Keratinocyte (primary cell): ENCODE measurements at regions not wholly inside any gene's neighbourhood (a gene's known extent, or its start where the extent isn't known, plus 50 kb on each side); places are given as distances from the start of the nearest gene placed in this dataset.

ENCODE experiments used
- EZH2 ChIP-seq: IDR thresholded peaks from one replicate; pipeline ENCODE4 v1.6.1; 2012; ENCODE audit warnings: inconsistent platforms, mild to moderate bottlenecking, low read length, moderate library complexity
- TF ChIP-seq, protein P1 (sequence below), 3 experiments: IDR thresholded peaks in 1 of 3; conservative IDR thresholded peaks in 1 of 3; optimal IDR thresholded peaks in 1 of 3; 2 replicates in 2 of 3; 3 replicates in 1 of 3; pipeline versions ENCODE3 to v1.5.1; 2011; ENCODE audit warnings: low read length in 3 of 3, mild to moderate bottlenecking in 3 of 3, moderate library complexity in 2 of 3, control low read depth in 1 of 3, inconsistent platforms in 1 of 3; ENCODE audit not compliant: insufficient read depth in 2 of 3; ENCODE audit errors: extremely low read depth in 1 of 3

DNA sequence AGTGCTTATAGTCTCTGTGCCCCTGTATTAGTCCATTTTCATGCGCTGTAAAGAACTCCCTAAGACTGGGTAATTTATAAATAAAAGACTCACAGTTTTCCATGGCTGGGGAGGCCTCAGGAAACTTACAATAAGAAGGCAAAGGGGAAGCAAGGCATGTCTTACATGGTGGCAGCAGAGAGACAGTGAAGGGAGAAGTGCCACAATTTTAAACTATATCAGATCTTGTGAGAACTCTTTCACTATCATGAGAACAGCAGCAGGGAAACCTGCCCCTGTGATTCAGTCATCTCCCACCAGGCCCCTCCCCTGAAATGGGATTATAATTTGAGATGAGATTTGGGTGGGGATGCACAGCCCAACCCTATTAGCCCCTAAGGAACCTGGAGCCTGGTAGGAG, 243.2 kb downstream of the EDEM1 start:
- TF ChIP-seq, protein P1, sequence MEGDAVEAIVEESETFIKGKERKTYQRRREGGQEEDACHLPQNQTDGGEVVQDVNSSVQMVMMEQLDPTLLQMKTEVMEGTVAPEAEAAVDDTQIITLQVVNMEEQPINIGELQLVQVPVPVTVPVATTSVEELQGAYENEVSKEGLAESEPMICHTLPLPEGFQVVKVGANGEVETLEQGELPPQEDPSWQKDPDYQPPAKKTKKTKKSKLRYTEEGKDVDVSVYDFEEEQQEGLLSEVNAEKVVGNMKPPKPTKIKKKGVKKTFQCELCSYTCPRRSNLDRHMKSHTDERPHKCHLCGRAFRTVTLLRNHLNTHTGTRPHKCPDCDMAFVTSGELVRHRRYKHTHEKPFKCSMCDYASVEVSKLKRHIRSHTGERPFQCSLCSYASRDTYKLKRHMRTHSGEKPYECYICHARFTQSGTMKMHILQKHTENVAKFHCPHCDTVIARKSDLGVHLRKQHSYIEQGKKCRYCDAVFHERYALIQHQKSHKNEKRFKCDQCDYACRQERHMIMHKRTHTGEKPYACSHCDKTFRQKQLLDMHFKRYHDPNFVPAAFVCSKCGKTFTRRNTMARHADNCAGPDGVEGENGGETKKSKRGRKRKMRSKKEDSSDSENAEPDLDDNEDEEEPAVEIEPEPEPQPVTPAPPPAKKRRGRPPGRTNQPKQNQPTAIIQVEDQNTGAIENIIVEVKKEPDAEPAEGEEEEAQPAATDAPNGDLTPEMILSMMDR (optimal IDR thresholded peaks at IDR 0.05 in 1 of 3, IDR thresholded peaks at IDR 0.05 in 1 of 3, conservative IDR thresholded peaks at IDR 0.05 in 1 of 3; ENCODE audit: extremely low read depth in 1 of 3, insufficient read depth in 2 of 3, low read length in 3 of 3): no peak
- no peak for TF ChIP-seq EZH2
